ACC112 (cell line): ENCODE measurements at regions not wholly inside any gene's neighbourhood (a gene's known extent, or its start where the extent isn't known, plus 50 kb on each side); places are given as distances from the start of the nearest gene placed in this dataset.

Experiments
- H2AFZ ChIP-seq: fragments of 200-600 bp; sonication (generic); one replicate; pipeline ENCODE4 v1.6.0; 2017; ENCODE audit warnings: antibody characterized with exemption, low read length; ENCODE audit not compliant: unreplicated experiment
- H3K27ac ChIP-seq: fragments of 200-600 bp; sonication (generic); 2 replicates; pipeline ENCODE4 v1.5.1; 2014; ENCODE audit warnings: low read depth, mild to moderate bottlenecking, antibody characterized with exemption, low read length, moderate library complexity
- H3K27me3 ChIP-seq: fragments of 200-600 bp; sonication (generic); 2 replicates; pipeline ENCODE4 v1.6.1; 2014; ENCODE audit warnings: mild to moderate bottlenecking, antibody characterized with exemption, low read length, moderate library complexity, mixed read lengths; ENCODE audit not compliant: insufficient read depth
- H3K36me3 ChIP-seq: fragments of 200-600 bp; sonication (generic); 2 replicates; pipeline ENCODE4 v1.6.1; 2016; ENCODE audit warnings: mild to moderate bottlenecking, antibody characterized with exemption, low read length, moderate library complexity, mixed read lengths; ENCODE audit not compliant: insufficient read depth
- H3K4me1 ChIP-seq: fragments of 200-600 bp; sonication (generic); one replicate; pipeline ENCODE4 v1.6.1; 2016; ENCODE audit warnings: low read length, mixed read lengths; ENCODE audit not compliant: insufficient read depth, unreplicated experiment, control insufficient read depth
- H3K4me3 ChIP-seq: fragments of 200-600 bp; sonication (generic); 2 replicates; pipeline ENCODE4 v1.5.1; 2014; ENCODE audit warnings: mild to moderate bottlenecking, low read depth, low read length
- H3K79me2 ChIP-seq: fragments of 200-600 bp; sonication (generic); one replicate; pipeline ENCODE4 v1.6.0; 2016; ENCODE audit warnings: low read length; ENCODE audit not compliant: control insufficient read depth, unreplicated experiment, insufficient read depth

- Histone ChIP-seq H3K27me3 (no peaks in the 10 kb centered on the region), H3K27ac (no peak overlapping the region), H2AFZ (no peak overlapping the region), H3K4me3 (no peak overlapping the region), H3K79me2 (no peaks in the 10 kb centered on the region), H3K36me3 (no peaks in the 10 kb centered on the region), H3K4me1 (no peaks in the 10 kb centered on the region)
Observed at GRCh38 chr22:47567126-47568090, 805.0 kb downstream of the TBC1D22A start.

GRCh38 chr22:47566491-47566890 lies 804.0 kb downstream of the TBC1D22A start:
- H3K4me1 ChIP-seq, result no peaks in the 10 kb centered on the region
- no peaks in the 10 kb centered on the region for H3K36me3 ChIP-seq
- H3K4me3 ChIP-seq, result no peak overlapping the region
- H2AFZ ChIP-seq, result no peak overlapping the region
- H3K79me2 ChIP-seq, result no peaks in the 10 kb centered on the region
- H3K27me3 ChIP-seq, result no peaks in the 10 kb centered on the region
- no peak overlapping the region for H3K27ac ChIP-seq

GRCh38 chr22:47565607-47566006 lies 803.2 kb downstream of the TBC1D22A start:
- Histone ChIP-seq H3K36me3 (no peaks in the 10 kb centered on the region), H3K4me3 (no peak overlapping the region), H2AFZ (no peak overlapping the region), H3K27me3 (no peaks in the 10 kb centered on the region), H3K4me1 (no peaks in the 10 kb centered on the region), H3K27ac (no peak overlapping the region), H3K79me2 (no peaks in the 10 kb centered on the region)

GRCh38 chr22:47564651-47565434 lies 802.4 kb downstream of the TBC1D22A start:
- Histone ChIP-seq H3K4me3 (no peak overlapping the region), H3K36me3 (no peaks in the 10 kb centered on the region)

GRCh38 chr22:47564158-47564450 lies 801.7 kb downstream of the TBC1D22A start:
- no peaks in the 10 kb centered on the region for H3K27me3 ChIP-seq

More at GRCh38 chr22:47564651-47565434, 802.4 kb downstream of the TBC1D22A start:
- no peaks in the 10 kb centered on the region for H3K4me1 ChIP-seq
- no peaks in the 10 kb centered on the region for H3K27me3 ChIP-seq
- no peak overlapping the region for H2AFZ ChIP-seq
- no peaks in the 10 kb centered on the region for H3K79me2 ChIP-seq
- no peak overlapping the region for H3K27ac ChIP-seq

GRCh38 chr22:47563406-47564157 lies 801.1 kb downstream of the TBC1D22A start:
- Histone ChIP-seq H3K79me2 (no peaks in the 10 kb centered on the region), H3K27me3 (no peaks in the 10 kb centered on the region), H2AFZ (no peak overlapping the region), H3K36me3 (no peaks in the 10 kb centered on the region), H3K4me1 (no peaks in the 10 kb centered on the region), H3K4me3 (no peak overlapping the region), H3K27ac (no peak overlapping the region)

More at GRCh38 chr22:47564158-47564450, 801.7 kb downstream of the TBC1D22A start:
- H3K4me3 ChIP-seq, result no peak overlapping the region
- H3K4me1 ChIP-seq, result no peaks in the 10 kb centered on the region
- no peak overlapping the region for H2AFZ ChIP-seq
- H3K27ac ChIP-seq, result no peak overlapping the region
- no peaks in the 10 kb centered on the region for H3K36me3 ChIP-seq
- H3K79me2 ChIP-seq, result no peaks in the 10 kb centered on the region

GRCh38 chr22:47561766-47562165 lies 799.3 kb downstream of the TBC1D22A start:
- H2AFZ ChIP-seq, result no peak overlapping the region
- no peak overlapping the region for H3K27ac ChIP-seq
- no peak overlapping the region for H3K4me3 ChIP-seq
- H3K27me3 ChIP-seq, result no peaks in the 10 kb centered on the region
- no peaks in the 10 kb centered on the region for H3K36me3 ChIP-seq
- H3K4me1 ChIP-seq, result no peaks in the 10 kb centered on the region
- H3K79me2 ChIP-seq, result no peaks in the 10 kb centered on the region

GRCh38 chr22:47561115-47561675 lies 798.7 kb downstream of the TBC1D22A start:
- no peaks in the 10 kb centered on the region for H3K4me1 ChIP-seq
- no peak overlapping the region for H2AFZ ChIP-seq
- no peaks in the 10 kb centered on the region for H3K27me3 ChIP-seq
- H3K36me3 ChIP-seq, result no peaks in the 10 kb centered on the region
- H3K4me3 ChIP-seq, result no peak overlapping the region
- H3K27ac ChIP-seq, result no peak overlapping the region
- no peaks in the 10 kb centered on the region for H3K79me2 ChIP-seq

- H3K4me3 ChIP-seq, result no peak overlapping the region
- no peaks in the 10 kb centered on the region for H3K27me3 ChIP-seq
- no peaks in the 10 kb centered on the region for H3K79me2 ChIP-seq
- H3K4me1 ChIP-seq, result no peaks in the 10 kb centered on the region
- H3K36me3 ChIP-seq, result no peaks in the 10 kb centered on the region
- no peak overlapping the region for H3K27ac ChIP-seq
- H2AFZ ChIP-seq, result no peak overlapping the region
Observed at GRCh38 chr22:47558828-47559700, 796.6 kb downstream of the TBC1D22A start.
